ENCODE measurements at regions not wholly inside any gene's neighbourhood (a gene's known extent, or its start where the extent isn't known, plus 50 kb on each side); places are given as distances from the start of the nearest gene placed in this dataset.

DNA sequence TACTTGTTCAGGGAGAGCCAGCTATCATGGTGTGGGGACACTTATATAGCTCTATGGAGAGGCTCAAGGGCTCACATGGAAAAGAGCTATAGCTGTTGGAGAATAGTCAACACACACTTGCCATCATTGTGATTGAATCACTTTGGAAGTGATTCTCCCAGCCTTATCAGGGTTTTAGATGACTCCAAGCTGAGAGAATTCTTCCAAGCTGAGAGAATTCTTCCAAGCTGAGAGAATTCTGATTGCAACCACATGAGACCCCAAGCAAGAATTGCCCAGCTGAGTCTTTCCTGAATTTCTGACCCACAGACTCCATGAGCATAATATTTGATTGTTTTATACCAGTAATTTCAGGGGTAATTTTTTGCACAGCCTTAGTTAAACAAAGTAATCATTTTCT is 1318.3 kb upstream of the RAG2 start:
- intact Hi-C loops (cut with DNase I), result no loop called here
- Histone ChIP-seq H3K9me3 (no peaks in the 10 kb centered on the region), H3K27me3 (no peaks in the 10 kb centered on the region), H3K4me3 (no peak overlapping the region), H3K27ac (no peak overlapping the region), H3K36me3 (no peaks in the 10 kb centered on the region), H3K4me1 (no peaks in the 10 kb centered on the region)
- ATAC-seq, result no peak
- no peak for TF ChIP-seq CTCF (IDR thresholded peaks at IDR 0.05)
- no peak for DNase-seq

DNA sequence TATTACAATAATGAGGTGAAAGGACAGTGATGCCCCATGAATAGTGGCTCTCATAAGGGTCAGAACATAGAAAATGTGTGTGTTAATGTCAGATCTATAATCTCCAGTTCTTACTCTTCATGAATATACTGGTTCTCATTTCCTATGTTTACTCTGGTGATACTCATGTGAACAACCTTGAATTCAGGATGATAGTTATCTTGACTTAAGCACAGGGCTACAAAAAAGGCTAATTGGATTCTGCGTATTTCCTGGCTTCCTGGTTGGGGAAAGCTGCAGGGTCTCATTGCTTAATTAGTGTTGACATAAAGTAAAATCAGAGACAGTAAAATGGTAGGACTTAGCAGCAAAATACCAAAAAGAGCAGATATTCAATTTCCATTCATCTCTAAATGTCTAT is 1316.8 kb upstream of the RAG2 start:
- intact Hi-C loops (cut with DNase I), result no loop called here
- H3K4me3 ChIP-seq, result no peak overlapping the region
- H3K36me3 ChIP-seq, result no peaks in the 10 kb centered on the region
- ATAC-seq, result no peak
- no peaks in the 10 kb centered on the region for H3K4me1 ChIP-seq
- TF ChIP-seq CTCF (IDR thresholded peaks at IDR 0.05), result no peak
- no peak for DNase-seq
- H3K27me3 ChIP-seq, result no peaks in the 10 kb centered on the region
- H3K9me3 ChIP-seq, result no peaks in the 10 kb centered on the region
- H3K27ac ChIP-seq, result no peak overlapping the region

- H3K9me3 ChIP-seq, result peaks cover 0 to 2% of the 10 kb centered on the region in 2 donors
- H3K4me3 ChIP-seq, result no peak overlapping the region
- H3K4me1 ChIP-seq, result no peaks in the 10 kb centered on the region
- TF ChIP-seq CTCF (IDR thresholded peaks at IDR 0.05), result no peak
- ATAC-seq (no peak), DNase-seq (peak in 1 of 4 donors; percentile 30)
- H3K27ac ChIP-seq, result no peak overlapping the region
- intact Hi-C loops (cut with DNase I), result no loop called here
- no peaks in the 10 kb centered on the region for H3K36me3 ChIP-seq
- no peaks in the 10 kb centered on the region for H3K27me3 ChIP-seq
Measured at GRCh38 chr11:37908219-37908548, 1310.1 kb upstream of the RAG2 start.

GRCh38 chr11:37907436-37908218 is 1309.6 kb upstream of the RAG2 start:
- H3K9me3 ChIP-seq, result peaks cover 0 to 2% of the 10 kb centered on the region in 2 donors
- H3K36me3 ChIP-seq, result no peaks in the 10 kb centered on the region
- no peaks in the 10 kb centered on the region for H3K27me3 ChIP-seq
- ATAC-seq (no peak), DNase-seq (peak in 1 of 4 donors; percentile 43)
- H3K27ac ChIP-seq, result no peak overlapping the region
- intact Hi-C loops (cut with DNase I), result no loop called here
- H3K4me3 ChIP-seq, result no peak overlapping the region
- TF ChIP-seq CTCF (IDR thresholded peaks at IDR 0.05), result no peak
- no peaks in the 10 kb centered on the region for H3K4me1 ChIP-seq

- Histone ChIP-seq H3K4me1 (no peaks in the 10 kb centered on the region), H3K9me3 (peaks cover 0 to 2% of the 10 kb centered on the region in 2 donors), H3K36me3 (no peaks in the 10 kb centered on the region), H3K4me3 (no peak overlapping the region), H3K27me3 (no peaks in the 10 kb centered on the region), H3K27ac (no peak overlapping the region)
- no peak for ATAC-seq
- intact Hi-C loops (cut with DNase I), result no loop called here
- TF ChIP-seq CTCF (IDR thresholded peaks at IDR 0.05), result no peak
- no peak for DNase-seq
Measured at GRCh38 chr11:37905707-37906417, 1307.8 kb upstream of the RAG2 start.
